ENCODE measurements at regions not wholly inside any gene's neighbourhood (a gene's known extent, or its start where the extent isn't known, plus 50 kb on each side); places are given as distances from the start of the nearest gene placed in this dataset.

GRCh38 chr3:14598143-14598569 is 53.4 kb upstream of the CCDC174 start:
- TF ChIP-seq TAF1 (IDR thresholded peaks at IDR 0.05; ENCODE audit: low read depth): no peak
- TF ChIP-seq CREB1 (IDR thresholded peaks at IDR 0.05; ENCODE audit: low read depth): no peak
- no peak for TF ChIP-seq MAX (IDR thresholded peaks at IDR 0.05)
- no peak for TF ChIP-seq EGR1 (IDR thresholded peaks at IDR 0.05)
- no peak for TF ChIP-seq ZBTB7A (IDR thresholded peaks at IDR 0.05; ENCODE audit: low read depth)
- no peak for TF ChIP-seq RAD21 (IDR thresholded peaks at IDR 0.05; ENCODE audit: low read depth)
- no peak for TF ChIP-seq FOXM1 (IDR thresholded peaks at IDR 0.05; ENCODE audit: borderline replicate concordance, low read depth)

All from Ishikawa (cell line).